ENCODE measurements at regions not wholly inside any gene's neighbourhood (a gene's known extent, or its start where the extent isn't known, plus 50 kb on each side); places are given as distances from the start of the nearest gene placed in this dataset.

- ChIA-PET POLR2A (ENCODE audit: low non-redundant PET) (no interaction called here), CTCF (interaction anchor here (0.7 kb wide), 1 partner anchor 147 kb away, joined by 3 read pairs; no protein-coding TSS in a partner anchor)
- DNase-seq (ENCODE audit: low spot score): no peak
- TF ChIP-seq, protein P1, sequence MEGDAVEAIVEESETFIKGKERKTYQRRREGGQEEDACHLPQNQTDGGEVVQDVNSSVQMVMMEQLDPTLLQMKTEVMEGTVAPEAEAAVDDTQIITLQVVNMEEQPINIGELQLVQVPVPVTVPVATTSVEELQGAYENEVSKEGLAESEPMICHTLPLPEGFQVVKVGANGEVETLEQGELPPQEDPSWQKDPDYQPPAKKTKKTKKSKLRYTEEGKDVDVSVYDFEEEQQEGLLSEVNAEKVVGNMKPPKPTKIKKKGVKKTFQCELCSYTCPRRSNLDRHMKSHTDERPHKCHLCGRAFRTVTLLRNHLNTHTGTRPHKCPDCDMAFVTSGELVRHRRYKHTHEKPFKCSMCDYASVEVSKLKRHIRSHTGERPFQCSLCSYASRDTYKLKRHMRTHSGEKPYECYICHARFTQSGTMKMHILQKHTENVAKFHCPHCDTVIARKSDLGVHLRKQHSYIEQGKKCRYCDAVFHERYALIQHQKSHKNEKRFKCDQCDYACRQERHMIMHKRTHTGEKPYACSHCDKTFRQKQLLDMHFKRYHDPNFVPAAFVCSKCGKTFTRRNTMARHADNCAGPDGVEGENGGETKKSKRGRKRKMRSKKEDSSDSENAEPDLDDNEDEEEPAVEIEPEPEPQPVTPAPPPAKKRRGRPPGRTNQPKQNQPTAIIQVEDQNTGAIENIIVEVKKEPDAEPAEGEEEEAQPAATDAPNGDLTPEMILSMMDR (conservative IDR thresholded peaks at IDR 0.05; ENCODE audit: low read depth): no peak
- no peak overlapping the region for H3K27ac ChIP-seq
Observed at GRCh38 chr3:72675243-72675642, 173.0 kb downstream of the SHQ1 start.

DNA sequence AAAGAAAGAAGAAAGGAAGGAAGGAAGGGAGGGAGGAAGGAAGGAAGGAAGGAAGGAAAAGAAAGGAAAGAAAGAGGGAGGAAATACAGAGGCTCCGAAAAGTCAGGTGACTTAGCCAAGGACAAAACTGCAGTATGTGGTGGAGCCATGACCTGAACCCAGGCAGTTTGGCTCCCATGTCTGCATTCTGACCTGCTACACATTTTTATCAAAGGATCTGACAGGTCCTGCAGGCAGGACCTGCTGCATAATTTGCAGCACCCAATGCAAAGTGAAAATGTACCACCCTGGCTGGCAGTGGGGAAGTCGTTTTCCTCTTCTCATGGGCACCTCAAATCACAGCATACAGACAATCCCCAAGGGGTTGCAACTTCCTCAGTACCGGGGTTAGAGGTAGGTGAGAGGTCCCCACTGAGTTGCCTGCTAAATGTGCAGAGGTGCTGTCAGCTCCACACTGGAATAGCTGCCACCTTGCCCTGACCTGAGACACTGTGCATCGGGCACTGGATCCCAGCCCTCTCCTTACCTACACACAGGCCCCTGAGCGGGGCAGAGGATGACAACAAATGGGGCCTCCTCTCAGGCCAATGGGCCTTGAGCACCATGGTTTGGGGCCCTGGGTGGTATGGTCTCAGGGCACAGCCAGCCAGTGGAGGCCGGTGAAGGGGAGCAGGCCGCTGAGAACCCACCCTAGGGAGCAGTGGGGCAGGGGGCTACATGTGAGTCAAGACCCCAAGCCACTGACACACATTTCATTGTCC is 175.1 kb downstream of the SHQ1 start:
- H3K27ac ChIP-seq: no peak overlapping the region
- ChIA-PET CTCF (interaction anchor here (0.6 kb wide), 1 partner anchor 111 kb away, joined by 3 read pairs; no protein-coding TSS in a partner anchor), POLR2A (ENCODE audit: low non-redundant PET) (no interaction called here)
- TF ChIP-seq, protein P1 (conservative IDR thresholded peaks at IDR 0.05; ENCODE audit: low read depth): no peak
- no peak for DNase-seq (ENCODE audit: low spot score)

- ChIA-PET POLR2A (ENCODE audit: low non-redundant PET) (no interaction called here), CTCF (no interaction called here)
- TF ChIP-seq, protein P1 (conservative IDR thresholded peaks at IDR 0.05; ENCODE audit: low read depth): no peak
Observed at GRCh38 chr3:72669224-72669623, 179.0 kb downstream of the SHQ1 start.

GRCh38 chr3:72666447-72666755 is 181.8 kb downstream of the SHQ1 start:
- H3K27ac ChIP-seq: no peak overlapping the region
- POLR2A ChIA-PET (ENCODE audit: low non-redundant PET): no interaction called here
- TF ChIP-seq, protein P1 (conservative IDR thresholded peaks at IDR 0.05; ENCODE audit: low read depth): no peak
- CTCF ChIA-PET: interaction anchor here (0.6 to 0.7 kb wide), 2 partner anchors 143 to 274 kb away, joined by 3 to 5 read pairs; no protein-coding TSS in a partner anchor
- DNase-seq (ENCODE audit: low spot score): no peak

More at GRCh38 chr3:72669224-72669623, 179.0 kb downstream of the SHQ1 start:
- no peak for DNase-seq (ENCODE audit: low spot score)
- H3K27ac ChIP-seq: no peak overlapping the region

- H3K27ac ChIP-seq: no peak overlapping the region
- TF ChIP-seq, protein P1 (conservative IDR thresholded peaks at IDR 0.05; ENCODE audit: low read depth): no peak; the same call in 1 of the 2 replicates
- ChIA-PET CTCF (interaction anchor here (0.6 to 0.7 kb wide), 2 partner anchors 85 to 96 kb away, joined by 3 read pairs; no protein-coding TSS in a partner anchor), POLR2A (ENCODE audit: low non-redundant PET) (no interaction called here)
- no peak for DNase-seq (ENCODE audit: low spot score)
Observed at GRCh38 chr3:72665701-72666446, 182.4 kb downstream of the SHQ1 start.

DNA sequence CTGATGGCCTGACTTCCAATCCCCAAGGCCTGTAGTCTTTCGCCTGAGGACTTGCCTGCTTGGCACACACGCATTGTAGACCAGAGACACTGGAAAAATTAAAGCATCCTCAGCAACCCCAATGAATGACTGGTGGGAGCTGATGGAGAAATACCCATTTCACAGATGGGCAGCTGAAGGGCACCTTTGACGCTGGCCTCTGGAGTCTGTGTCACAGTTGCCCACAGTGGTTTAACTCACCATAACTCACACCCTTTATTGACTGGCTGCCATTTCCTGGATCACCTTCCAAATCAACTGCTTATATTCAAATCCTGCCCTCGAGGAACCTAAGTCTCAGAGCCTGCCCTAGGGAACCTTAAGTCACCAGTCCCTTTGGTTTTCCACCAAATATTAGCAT is 183.1 kb downstream of the SHQ1 start:
- no peak overlapping the region for H3K27ac ChIP-seq
- DNase-seq (ENCODE audit: low spot score): no peak
- CTCF ChIA-PET: interaction anchor here (0.6 to 0.7 kb wide), 3 partner anchors 97 to 251 kb away, joined by 3 to 4 read pairs (median 3); no protein-coding TSS in a partner anchor
- TF ChIP-seq, protein P1 (conservative IDR thresholded peaks at IDR 0.05; ENCODE audit: low read depth): no peak
- POLR2A ChIA-PET (ENCODE audit: low non-redundant PET): no interaction called here
